ENCODE measurements at regions not wholly inside any gene's neighbourhood (a gene's known extent, or its start where the extent isn't known, plus 50 kb on each side); places are given as distances from the start of the nearest gene placed in this dataset.

- CTCF ChIA-PET: no interaction called here
- DNase-seq (ENCODE audit: extremely low spot score): no peak
- no peak for TF ChIP-seq CTCF (IDR thresholded peaks at IDR 0.05; ENCODE audit: control extremely low read depth, extremely low read depth, low read depth, missing control alignments)
- POLR2A ChIA-PET: no interaction called here
Observed at GRCh38 chr5:144086295-144086694, 84.2 kb downstream of the YIPF5 start.

DNA sequence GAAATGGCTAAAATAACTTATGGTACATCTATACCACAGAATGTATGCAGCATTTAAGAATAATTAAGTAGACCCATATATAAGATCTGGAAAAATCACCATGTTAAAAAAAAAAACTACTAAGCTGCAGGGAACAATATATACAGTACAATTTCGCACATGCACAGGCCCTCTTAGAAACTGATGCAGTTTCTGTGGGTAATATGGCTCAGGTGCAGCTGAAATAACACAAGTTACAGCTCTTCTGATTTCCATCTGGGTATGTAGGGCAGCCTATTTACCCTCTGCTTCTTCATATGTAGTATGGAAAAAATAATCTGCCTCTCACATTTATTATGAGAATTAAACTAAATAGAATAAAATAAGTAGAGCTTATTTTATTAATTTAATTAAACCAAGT is 82.9 kb downstream of the YIPF5 start:
- ChIA-PET POLR2A (no interaction called here), CTCF (interaction anchor here (1.9 kb wide), 1 partner anchor 13 kb away, joined by 6 read pairs; no protein-coding TSS in a partner anchor)
- DNase-seq (ENCODE audit: extremely low spot score): no peak
- no peak for TF ChIP-seq CTCF (IDR thresholded peaks at IDR 0.05; ENCODE audit: control extremely low read depth, extremely low read depth, low read depth, missing control alignments)

GRCh38 chr5:144088206-144089064 is 82.0 kb downstream of the YIPF5 start:
- DNase-seq (ENCODE audit: extremely low spot score): no peak
- POLR2A ChIA-PET: no interaction called here
- CTCF ChIA-PET: interaction anchor here (1.1 to 1.9 kb wide), 3 partner anchors 12 to 83 kb away, joined by 3 to 6 read pairs (median 3); no protein-coding TSS in a partner anchor
- TF ChIP-seq CTCF (IDR thresholded peaks at IDR 0.05; ENCODE audit: control extremely low read depth, extremely low read depth, low read depth, missing control alignments): no peak

DNA sequence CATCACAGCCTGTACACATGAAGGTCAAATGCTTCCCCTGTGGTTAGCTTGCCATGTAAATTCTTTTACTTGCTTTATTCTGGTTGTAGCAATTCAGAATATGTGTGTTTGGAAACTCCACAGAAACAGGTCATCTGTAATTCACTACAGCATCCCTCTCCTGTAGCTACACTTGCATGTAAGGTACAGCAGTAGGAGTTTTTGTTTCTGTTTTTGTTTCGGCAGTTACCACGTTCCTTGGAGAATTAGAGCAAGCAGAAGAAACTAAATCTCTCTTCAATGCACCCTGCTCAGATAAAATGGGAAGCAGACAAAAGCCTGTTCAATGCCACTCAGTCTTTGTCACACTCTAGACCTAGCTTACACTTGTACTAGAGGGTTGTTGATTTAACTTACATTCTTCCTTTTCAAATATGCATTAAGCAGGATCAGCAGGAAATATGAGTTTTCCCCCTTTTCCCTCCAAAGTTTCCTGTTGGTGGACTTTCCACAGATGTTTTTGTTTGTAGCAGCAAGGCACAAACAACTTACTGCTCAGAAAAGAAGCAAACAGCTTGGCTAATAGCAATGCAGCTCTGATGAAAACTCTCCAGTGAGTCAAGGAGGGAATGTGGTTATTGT is 80.9 kb downstream of the YIPF5 start:
- no peak for DNase-seq (ENCODE audit: extremely low spot score)
- POLR2A ChIA-PET: no interaction called here
- TF ChIP-seq CTCF (IDR thresholded peaks at IDR 0.05; ENCODE audit: control extremely low read depth, extremely low read depth, low read depth, missing control alignments): no peak
- CTCF ChIA-PET: interaction anchor here (0.8 to 1.5 kb wide), 3 partner anchors 14 to 84 kb away, joined by 3 read pairs; no protein-coding TSS in a partner anchor

GRCh38 chr5:144092508-144092907 is 78.0 kb downstream of the YIPF5 start:
- POLR2A ChIA-PET: no interaction called here
- CTCF ChIA-PET: interaction anchor here (0.7 kb wide), 1 partner anchor 9 kb away, joined by 3 read pairs; no protein-coding TSS in a partner anchor
- no peak for DNase-seq (ENCODE audit: extremely low spot score)
- no peak for TF ChIP-seq CTCF (IDR thresholded peaks at IDR 0.05; ENCODE audit: control extremely low read depth, extremely low read depth, low read depth, missing control alignments)

GRCh38 chr5:144093400-144093799 is 77.1 kb downstream of the YIPF5 start:
- no peak for DNase-seq (ENCODE audit: extremely low spot score)
- POLR2A ChIA-PET: no interaction called here
- CTCF ChIA-PET: interaction anchor here (1.0 to 1.1 kb wide), 2 partner anchors 18 to 20 kb away, joined by 3 read pairs; no protein-coding TSS in a partner anchor
- TF ChIP-seq CTCF (IDR thresholded peaks at IDR 0.05; ENCODE audit: control extremely low read depth, extremely low read depth, low read depth, missing control alignments): no peak

Measured in GM10248 (cell line).